RWPE1 (cell line): ENCODE measurements at regions not wholly inside any gene's neighbourhood (a gene's known extent, or its start where the extent isn't known, plus 50 kb on each side); places are given as distances from the start of the nearest gene placed in this dataset.
"Not testable (repeated sequence)": the region's sequence is repeated elsewhere in the genome, so short reads cannot be mapped to it uniquely, and the experiment has no call there.

Experiments
- CTCF ChIA-PET: fragments of 350-600 bp; sonication (Branson Sonifier 250); formaldehyde crosslinking; extraction: SDS; loops from one replicate; lab custom pipeline; 2021; lab: Yijun Ruan, JAX
- POLR2A ChIA-PET: fragments of 400-600 bp; formaldehyde crosslinking; extraction: SDS; loops from one replicate; lab custom pipeline; 2020; ENCODE audit warnings: antibody characterized with exemption; ENCODE audit not compliant: low non-redundant PET; lab: Yijun Ruan, JAX
- DNase-seq: peaks from one replicate; pipeline ENCODE4 v3.0.0; 2012; ENCODE audit warnings: low spot score
- H3K27ac ChIP-seq: fragments of 450-650 bp; 2 replicates; pipeline ENCODE4 v1.5.1; 2017
- CTCF ChIP-seq: fragments of 450-650 bp; conservative IDR thresholded peaks from 2 replicates; pipeline ENCODE4 v1.5.1; 2017; ENCODE audit warnings: low read depth, mild to moderate bottlenecking

GRCh38 chr12:37441371-37441770 is 875.2 kb upstream of the ALG10B start:
- CTCF ChIA-PET, DNase-seq, POLR2A ChIA-PET, H3K27ac ChIP-seq: not testable (repeated sequence)

DNA sequence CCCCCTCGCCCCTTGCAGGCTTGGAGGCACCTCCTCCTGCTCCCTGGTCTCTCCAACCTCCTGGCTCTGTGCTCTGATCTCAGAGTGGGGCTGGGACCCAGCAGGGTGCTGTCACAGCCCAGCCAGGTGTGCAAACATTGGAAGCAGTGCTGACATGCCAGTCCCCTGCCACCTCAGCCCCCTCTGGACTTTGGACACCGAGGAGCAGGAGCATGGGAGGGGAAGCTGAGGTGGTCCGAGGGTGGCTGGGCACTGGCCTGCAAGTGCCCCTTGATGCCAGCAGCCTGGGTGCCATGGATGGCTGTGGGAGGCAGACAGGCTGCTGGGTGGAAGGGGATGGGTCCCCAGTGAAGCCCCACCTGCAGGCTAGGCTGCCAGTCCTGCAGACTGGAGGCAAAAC is 860.9 kb upstream of the ALG10B start:
- DNase-seq, POLR2A ChIA-PET, CTCF ChIA-PET, H3K27ac ChIP-seq: not testable (repeated sequence)

DNA sequence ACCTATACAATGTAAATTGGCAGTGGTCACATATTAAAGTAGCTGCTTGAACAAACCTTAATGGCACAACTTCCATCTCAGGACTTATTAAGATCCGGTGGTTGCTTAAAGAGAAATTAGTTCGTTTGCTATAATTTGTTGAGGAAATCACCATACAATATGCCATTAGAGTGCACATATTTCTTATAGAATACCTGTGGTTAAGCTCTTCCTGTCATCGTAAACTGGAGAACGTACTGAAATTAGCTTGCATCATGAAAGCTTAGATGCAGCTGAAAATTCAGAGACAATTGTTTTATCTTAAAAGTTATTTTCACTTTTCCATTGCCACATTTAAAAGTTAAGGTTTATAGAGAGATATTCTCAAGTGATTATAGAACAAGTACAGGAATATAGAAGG is 818.6 kb upstream of the ALG10B start:
- POLR2A ChIA-PET, CTCF ChIA-PET, DNase-seq, H3K27ac ChIP-seq: not testable (repeated sequence)

DNA sequence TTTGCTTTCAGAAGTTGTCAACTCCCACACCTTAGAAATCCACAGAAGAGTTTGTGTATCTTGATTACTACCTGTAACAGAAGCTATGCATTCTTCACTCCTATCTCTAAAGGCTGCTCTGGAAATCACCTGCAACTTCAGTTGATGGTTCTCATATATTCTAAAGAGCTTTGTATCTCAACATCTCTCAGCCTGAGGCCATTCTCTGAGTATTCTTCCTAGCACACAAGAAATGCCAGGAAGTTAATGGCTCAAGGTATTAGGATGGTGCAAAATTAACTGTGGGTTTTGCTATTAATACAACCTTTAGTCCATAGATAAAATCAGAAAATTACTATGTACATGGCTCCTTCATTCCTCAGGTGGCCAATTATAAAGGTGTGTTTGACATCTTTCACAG is 806.3 kb upstream of the ALG10B start:
- DNase-seq, CTCF ChIA-PET, POLR2A ChIA-PET, H3K27ac ChIP-seq: not testable (repeated sequence)

DNA sequence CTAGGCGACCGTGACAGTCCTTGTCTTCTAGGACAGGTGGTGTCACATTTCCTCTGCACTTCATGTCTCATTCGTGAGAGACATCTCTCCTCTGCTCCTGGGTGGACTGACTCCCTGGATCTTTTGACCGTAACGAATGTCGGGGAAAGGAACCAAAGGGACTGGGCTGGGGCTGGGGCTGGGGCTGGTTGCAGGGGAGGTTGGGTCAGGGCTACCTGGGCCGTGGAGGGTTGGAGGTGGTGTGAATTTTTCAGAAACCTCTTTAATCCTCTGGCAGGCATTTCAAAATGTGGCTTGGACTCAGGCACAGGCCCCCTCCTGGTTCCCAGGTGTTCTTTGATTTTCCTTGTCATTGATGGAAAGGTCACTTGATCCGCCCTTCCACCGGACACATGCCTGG is 776.0 kb upstream of the ALG10B start:
- CTCF ChIA-PET, POLR2A ChIA-PET, DNase-seq, H3K27ac ChIP-seq: not testable (repeated sequence)

- ChIA-PET CTCF (no interaction called here), POLR2A (no interaction called here)
- no peak overlapping the region for H3K27ac ChIP-seq
- no peak for TF ChIP-seq CTCF
- no peak for DNase-seq
Measured at GRCh38 chr12:37541356-37541755, 775.2 kb upstream of the ALG10B start.

GRCh38 chr12:37543131-37543965 is 773.2 kb upstream of the ALG10B start:
- H3K27ac ChIP-seq, result no peak overlapping the region
- ChIA-PET POLR2A (no interaction called here), CTCF (no interaction called here)
- no peak for DNase-seq
- no peak for TF ChIP-seq CTCF

GRCh38 chr12:37543966-37544668 is 772.5 kb upstream of the ALG10B start:
- POLR2A ChIA-PET, result no interaction called here
- no peak for DNase-seq
- no peak for TF ChIP-seq CTCF
- CTCF ChIA-PET, result interaction anchor here (0.6 kb wide), 1 partner anchor 29 kb away, joined by 5 read pairs; no protein-coding TSS in a partner anchor
- H3K27ac ChIP-seq, result no peak overlapping the region

DNA sequence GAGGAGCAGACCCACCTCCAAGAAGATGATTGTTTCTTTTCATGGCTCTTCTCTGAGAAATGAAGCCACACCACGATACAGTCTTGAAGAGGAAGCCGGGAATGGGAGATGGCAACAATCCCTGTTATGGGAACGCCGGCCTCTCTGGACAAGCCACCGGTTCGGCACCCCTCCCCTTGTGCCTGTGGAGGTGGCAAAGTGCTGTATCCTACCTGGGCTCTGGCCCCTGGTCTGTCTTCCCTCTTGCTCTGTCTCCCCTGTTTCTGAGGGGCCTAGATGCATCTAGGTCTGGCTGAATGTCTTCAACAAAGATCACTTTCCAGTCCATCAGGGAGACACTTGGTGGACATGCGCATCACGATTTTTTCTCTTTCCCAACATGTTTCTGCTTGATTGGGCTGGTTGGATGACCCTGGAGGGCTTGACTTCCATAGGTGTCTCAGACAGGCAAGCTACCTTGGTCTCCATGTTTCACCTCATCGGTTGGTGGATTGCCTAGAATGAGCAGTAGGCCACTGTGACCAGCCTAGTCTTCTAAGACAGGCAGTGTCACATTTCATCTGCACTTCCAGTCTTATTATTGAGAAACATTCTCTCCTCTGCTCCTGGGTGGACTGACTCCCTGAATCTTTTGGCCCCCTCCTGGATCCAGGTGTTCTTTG is 771.8 kb upstream of the ALG10B start:
- DNase-seq, POLR2A ChIA-PET, H3K27ac ChIP-seq: not testable (repeated sequence)
- CTCF ChIA-PET, result interaction anchor here (0.6 kb wide), 1 partner anchor 29 kb away, joined by 5 read pairs; no protein-coding TSS in a partner anchor
